Fibroblast of lung (primary cell): ENCODE measurements at regions not wholly inside any gene's neighbourhood (a gene's known extent, or its start where the extent isn't known, plus 50 kb on each side); places are given as distances from the start of the nearest gene placed in this dataset.

Experiments used
- DNase-seq, 2 donors: peaks; one replicate each; pipeline versions ENCODE4 v3.0.0 to v3.0.0-alpha.2; 2010; ENCODE audit warnings: low read depth in 2 of 2
- H2AFZ ChIP-seq: 2 replicates; pipeline ENCODE4 v1.5.1; 2012; ENCODE audit warnings: low read length, control low read depth, inconsistent platforms
- H3K27ac ChIP-seq: 2 replicates; pipeline ENCODE4 v1.5.1; 2011; ENCODE audit warnings: low read length, control low read depth; ENCODE audit not compliant: insufficient read depth
- H3K27me3 ChIP-seq: 2 replicates; pipeline ENCODE4 v1.5.1; 2011; ENCODE audit warnings: mild to moderate bottlenecking, low read length; ENCODE audit not compliant: control insufficient read depth, insufficient read depth
- H3K36me3 ChIP-seq: 2 replicates; pipeline ENCODE4 v1.5.1; 2011; ENCODE audit warnings: low read length; ENCODE audit not compliant: control insufficient read depth, insufficient read depth
- H3K4me1 ChIP-seq: 2 replicates; pipeline ENCODE4 v1.5.1; 2011; ENCODE audit warnings: low read length; ENCODE audit not compliant: control insufficient read depth, insufficient read depth; ENCODE audit errors: extremely low read depth
- H3K4me2 ChIP-seq: 2 replicates; pipeline ENCODE4 v1.5.1; 2011; ENCODE audit warnings: low read length, control low read depth; ENCODE audit not compliant: insufficient read depth; ENCODE audit errors: extremely low read depth
- H3K4me3 ChIP-seq, 4 experiments: fragments of 200-600 bp in 1 of 4; sonication (generic) in 1 of 4; replicated peaks in 1 of 4; 2 replicates each; pipeline ENCODE4 v1.5.1; 2011 to 2016; ENCODE audit warnings: low read length in 4 of 4, low read depth in 3 of 4, mild to moderate bottlenecking in 3 of 4, control low read depth in 2 of 4, inconsistent platforms in 1 of 4, mixed read lengths in 1 of 4; ENCODE audit not compliant: insufficient read depth in 1 of 4; ENCODE audit errors: control extremely low read depth in 1 of 4
- H3K79me2 ChIP-seq: 2 replicates; pipeline ENCODE4 v1.5.1; 2012; ENCODE audit warnings: mild to moderate bottlenecking, low read length, inconsistent platforms; ENCODE audit not compliant: control insufficient read depth, insufficient read depth
- H3K9ac ChIP-seq: 2 replicates; pipeline ENCODE4 v1.5.1; 2011; ENCODE audit warnings: mild to moderate bottlenecking, low read length, control low read depth; ENCODE audit not compliant: insufficient read depth
- H3K9me3 ChIP-seq: 2 replicates; pipeline ENCODE4 v1.5.1; 2012; ENCODE audit warnings: low read depth, low read length; ENCODE audit not compliant: control insufficient read depth, insufficient read depth
- H4K20me1 ChIP-seq: 2 replicates; pipeline ENCODE4 v1.5.1; 2011; ENCODE audit warnings: low read length; ENCODE audit not compliant: control insufficient read depth, insufficient read depth; ENCODE audit errors: extremely low read depth
- CTCF ChIP-seq, 2 donors: IDR thresholded peaks in 1 of 2; conservative IDR thresholded peaks in 1 of 2; 1 replicate in 1 of 2; 2 replicates in 1 of 2; pipeline ENCODE4 v1.5.1; 2011 to 2012; ENCODE audit warnings: low read length in 2 of 2, control low read depth in 1 of 2, inconsistent platforms in 1 of 2, low read depth in 1 of 2, mild to moderate bottlenecking in 1 of 2
- EZH2 ChIP-seq: IDR thresholded peaks from 2 replicates; pipeline ENCODE4 v1.5.1; 2012; ENCODE audit warnings: low read length, control low read depth, mild to moderate bottlenecking; ENCODE audit errors: missing control alignments

- no peak overlapping the region for H3K4me3 ChIP-seq
- TF ChIP-seq EZH2 (no peak), CTCF (conservative IDR thresholded peaks at IDR 0.05 in 1 of 2, IDR thresholded peaks at IDR 0.05 in 1 of 2; ENCODE audit: low read depth in 1 of 2, low read length in 2 of 2) (no peak)
- H3K79me2 ChIP-seq = no peaks in the 10 kb centered on the region
Measured at GRCh38 chr6:169999367-169999766, 247.9 kb downstream of the ERMARD start.

GRCh38 chr6:169998457-169998856 lies 247.0 kb downstream of the ERMARD start:
- Histone ChIP-seq H3K9me3 (no peaks in the 10 kb centered on the region), H3K4me2 (no peak overlapping the region), H4K20me1 (no peaks in the 10 kb centered on the region), H3K4me3 (no peak overlapping the region), H3K36me3 (no peaks in the 10 kb centered on the region), H3K4me1 (no peaks in the 10 kb centered on the region), H3K27ac (no peak overlapping the region), H3K27me3 (no peaks in the 10 kb centered on the region), H3K9ac (no peak overlapping the region), H3K79me2 (no peaks in the 10 kb centered on the region), H2AFZ (no peak overlapping the region)
- no peak for DNase-seq
- no peak for TF ChIP-seq CTCF (conservative IDR thresholded peaks at IDR 0.05 in 1 of 2, IDR thresholded peaks at IDR 0.05 in 1 of 2; ENCODE audit: low read depth in 1 of 2, low read length in 2 of 2)
- no peak for TF ChIP-seq EZH2

More at GRCh38 chr6:169999367-169999766, 247.9 kb downstream of the ERMARD start:
- no peak overlapping the region for H3K9ac ChIP-seq
- DNase-seq = no peak
- H3K9me3 ChIP-seq = no peaks in the 10 kb centered on the region
- no peak overlapping the region for H3K4me2 ChIP-seq
- H2AFZ ChIP-seq = no peak overlapping the region
- H3K4me1 ChIP-seq = no peaks in the 10 kb centered on the region
- H3K27me3 ChIP-seq = no peaks in the 10 kb centered on the region
- H3K27ac ChIP-seq = no peak overlapping the region
- no peaks in the 10 kb centered on the region for H3K36me3 ChIP-seq
- no peaks in the 10 kb centered on the region for H4K20me1 ChIP-seq

GRCh38 chr6:169997930-169998218 lies 246.5 kb downstream of the ERMARD start:
- TF ChIP-seq EZH2 = no peak
- TF ChIP-seq CTCF (conservative IDR thresholded peaks at IDR 0.05 in 1 of 2, IDR thresholded peaks at IDR 0.05 in 1 of 2; ENCODE audit: low read depth in 1 of 2, low read length in 2 of 2) = no peak
- no peaks in the 10 kb centered on the region for H3K36me3 ChIP-seq
- no peak overlapping the region for H3K4me3 ChIP-seq
- no peak overlapping the region for H2AFZ ChIP-seq
- DNase-seq = no peak
- H3K4me2 ChIP-seq = no peak overlapping the region
- no peaks in the 10 kb centered on the region for H3K27me3 ChIP-seq
- H3K4me1 ChIP-seq = no peaks in the 10 kb centered on the region
- H3K79me2 ChIP-seq = no peaks in the 10 kb centered on the region
- H3K27ac ChIP-seq = no peak overlapping the region
- no peaks in the 10 kb centered on the region for H4K20me1 ChIP-seq
- H3K9me3 ChIP-seq = no peaks in the 10 kb centered on the region
- H3K9ac ChIP-seq = no peak overlapping the region
